ENCODE measurements at regions not wholly inside any gene's neighbourhood (a gene's known extent, or its start where the extent isn't known, plus 50 kb on each side); places are given as distances from the start of the nearest gene placed in this dataset.

- TF ChIP-seq CTCF (conservative IDR thresholded peaks at IDR 0.05) (no peak), EZH2 (IDR thresholded peaks at IDR 0.05; ENCODE audit: low read depth) (no peak)
Observed at GRCh38 chr11:16612566-16613261, 125.7 kb upstream of the C11orf58 start.
